ENCODE measurements at regions not wholly inside any gene's neighbourhood (a gene's known extent, or its start where the extent isn't known, plus 50 kb on each side); places are given as distances from the start of the nearest gene placed in this dataset.
"Not testable (repeated sequence)": the region's sequence is repeated elsewhere in the genome, so short reads cannot be mapped to it uniquely, and the experiment has no call there.

DNA sequence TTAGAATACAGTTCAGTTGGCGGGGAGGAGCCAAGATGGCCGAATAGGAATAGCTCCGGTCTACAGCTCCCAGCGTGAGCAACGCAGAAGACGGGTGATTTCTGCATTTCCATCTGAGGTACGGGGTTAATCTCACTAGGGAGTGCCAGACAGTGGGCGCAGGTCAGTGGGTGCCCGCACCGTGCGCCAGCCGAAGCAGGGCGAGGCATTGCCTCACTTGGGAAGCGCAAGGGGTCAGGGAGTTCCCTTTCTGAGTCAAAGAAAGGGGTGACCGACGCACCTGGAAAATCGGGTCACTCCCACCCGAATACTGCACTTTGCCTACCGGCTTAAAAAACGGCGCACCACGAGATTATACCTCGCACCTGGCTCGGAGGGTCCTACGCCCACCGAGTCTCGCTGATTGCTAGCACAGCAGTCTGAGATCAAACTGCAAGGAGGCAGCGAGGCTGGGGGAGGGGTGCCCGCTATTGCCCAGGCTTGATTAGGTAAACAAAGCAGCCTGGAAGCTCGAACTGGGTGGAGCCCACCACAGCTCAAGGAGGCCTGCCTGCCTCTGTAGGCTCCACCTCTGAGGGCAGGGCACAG is 631.5 kb upstream of the NECTIN3 start:
- TF ChIP-seq POLR2A, POLR2AphosphoS5 (IDR thresholded peaks at IDR 0.05): not testable (repeated sequence)
- TF ChIP-seq, protein P1, sequence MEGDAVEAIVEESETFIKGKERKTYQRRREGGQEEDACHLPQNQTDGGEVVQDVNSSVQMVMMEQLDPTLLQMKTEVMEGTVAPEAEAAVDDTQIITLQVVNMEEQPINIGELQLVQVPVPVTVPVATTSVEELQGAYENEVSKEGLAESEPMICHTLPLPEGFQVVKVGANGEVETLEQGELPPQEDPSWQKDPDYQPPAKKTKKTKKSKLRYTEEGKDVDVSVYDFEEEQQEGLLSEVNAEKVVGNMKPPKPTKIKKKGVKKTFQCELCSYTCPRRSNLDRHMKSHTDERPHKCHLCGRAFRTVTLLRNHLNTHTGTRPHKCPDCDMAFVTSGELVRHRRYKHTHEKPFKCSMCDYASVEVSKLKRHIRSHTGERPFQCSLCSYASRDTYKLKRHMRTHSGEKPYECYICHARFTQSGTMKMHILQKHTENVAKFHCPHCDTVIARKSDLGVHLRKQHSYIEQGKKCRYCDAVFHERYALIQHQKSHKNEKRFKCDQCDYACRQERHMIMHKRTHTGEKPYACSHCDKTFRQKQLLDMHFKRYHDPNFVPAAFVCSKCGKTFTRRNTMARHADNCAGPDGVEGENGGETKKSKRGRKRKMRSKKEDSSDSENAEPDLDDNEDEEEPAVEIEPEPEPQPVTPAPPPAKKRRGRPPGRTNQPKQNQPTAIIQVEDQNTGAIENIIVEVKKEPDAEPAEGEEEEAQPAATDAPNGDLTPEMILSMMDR (IDR thresholded peaks at IDR 0.05): not testable (repeated sequence)

Data from prostate gland (tissue), 2 donors.